Fibroblast of skin of scalp (primary cell): ENCODE measurements at regions not wholly inside any gene's neighbourhood (a gene's known extent, or its start where the extent isn't known, plus 50 kb on each side); places are given as distances from the start of the nearest gene placed in this dataset.

Experiments used
- DNase-seq: peaks from one replicate; pipeline ENCODE4 v3.0.0-alpha.2; 2013

DNA sequence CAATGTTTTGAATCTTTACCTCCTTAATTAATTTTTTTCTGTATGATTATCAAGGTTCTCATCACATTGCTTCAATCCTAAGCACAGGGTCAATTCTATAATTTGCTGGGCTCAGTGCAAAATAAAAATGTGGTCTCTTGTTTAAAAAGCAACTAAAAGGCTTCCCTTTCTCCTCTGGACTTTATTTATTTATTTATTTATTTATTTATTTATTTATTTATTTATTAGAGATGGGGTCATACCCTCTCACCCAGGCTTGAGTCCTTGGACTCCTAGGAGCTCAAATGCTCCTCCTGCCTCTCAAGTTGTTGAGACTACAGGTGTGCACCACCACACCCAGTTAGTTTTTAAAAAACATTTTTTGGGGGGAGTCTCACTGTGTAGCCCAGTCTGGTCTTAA, 710.1 kb upstream of the REG3G start:
- DNase-seq = no peak

DNA sequence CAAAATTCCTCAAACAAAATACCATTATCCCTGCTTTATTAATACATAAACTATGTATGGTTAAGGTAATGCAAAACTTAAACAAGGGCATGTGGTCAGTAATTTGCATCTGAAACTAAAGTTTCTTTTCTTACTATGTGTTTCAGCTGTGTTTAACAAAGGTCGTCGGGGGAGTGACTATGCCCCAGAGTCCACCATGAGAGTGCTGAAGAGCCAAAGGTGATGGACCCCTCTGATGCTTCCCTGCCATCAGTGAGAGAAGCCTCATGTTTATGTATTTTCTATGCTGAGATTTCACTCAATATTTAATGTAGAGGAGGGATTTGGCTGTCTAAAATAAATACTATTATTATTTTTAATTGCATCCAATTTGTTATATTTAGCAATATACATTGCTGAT, 707.2 kb upstream of the REG3G start:
- DNase-seq = no peak

DNA sequence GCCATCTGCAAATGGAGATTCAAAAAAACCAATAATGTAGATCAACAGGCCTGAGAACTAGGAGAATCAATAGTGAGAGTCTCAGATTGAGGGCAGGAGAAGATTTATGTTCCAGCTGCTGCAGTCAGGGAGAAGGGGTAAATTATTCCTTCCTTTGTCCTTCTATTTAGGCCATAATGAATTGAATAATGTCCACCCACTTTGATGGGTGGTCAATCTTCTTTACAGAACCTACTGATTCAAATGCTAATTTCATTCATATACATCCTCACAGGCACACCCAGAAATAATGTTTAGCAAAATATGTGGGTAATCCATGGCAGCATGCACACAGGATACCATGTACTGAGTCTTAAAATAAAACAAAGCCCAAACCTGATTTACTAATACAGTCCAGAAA, 695.3 kb upstream of the REG3G start:
- no peak for DNase-seq

DNA sequence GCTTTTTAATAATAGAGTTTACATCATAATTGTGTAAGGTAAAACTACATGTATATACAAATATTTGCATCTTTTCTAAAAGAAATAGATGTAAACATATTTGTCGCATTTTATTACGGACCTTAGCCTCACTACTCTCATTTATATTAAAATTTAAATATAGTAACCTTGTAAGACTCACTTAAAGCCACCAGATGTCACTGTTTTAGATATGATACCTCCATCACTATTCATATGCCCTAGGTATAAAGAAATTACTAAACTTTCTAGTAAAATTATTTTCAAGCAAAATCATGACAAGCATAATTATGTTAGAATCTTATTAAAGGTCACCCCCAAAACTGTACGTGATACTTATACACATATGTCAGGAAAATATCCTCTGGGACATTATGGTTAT, 674.3 kb upstream of the REG3G start:
- DNase-seq = no peak

DNA sequence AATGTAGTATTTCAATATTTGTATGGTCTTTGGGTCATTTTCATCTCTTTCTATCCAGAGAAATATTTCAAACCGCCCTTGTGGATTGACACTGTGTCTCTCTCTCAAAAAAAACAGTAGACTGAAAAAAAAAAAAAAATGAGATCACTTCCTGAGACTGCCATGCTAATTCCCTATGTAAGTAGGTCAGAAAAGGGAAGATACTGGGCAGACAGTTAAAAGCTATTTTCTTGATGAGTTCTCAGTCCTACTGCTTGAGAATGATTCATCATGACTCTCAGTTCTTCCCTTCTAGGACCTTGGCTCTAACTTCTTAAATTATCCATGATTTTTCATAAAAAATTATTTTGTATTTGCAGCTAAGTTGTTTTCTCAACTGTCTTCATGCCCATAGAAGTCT, 672.3 kb upstream of the REG3G start:
- no peak for DNase-seq

DNA sequence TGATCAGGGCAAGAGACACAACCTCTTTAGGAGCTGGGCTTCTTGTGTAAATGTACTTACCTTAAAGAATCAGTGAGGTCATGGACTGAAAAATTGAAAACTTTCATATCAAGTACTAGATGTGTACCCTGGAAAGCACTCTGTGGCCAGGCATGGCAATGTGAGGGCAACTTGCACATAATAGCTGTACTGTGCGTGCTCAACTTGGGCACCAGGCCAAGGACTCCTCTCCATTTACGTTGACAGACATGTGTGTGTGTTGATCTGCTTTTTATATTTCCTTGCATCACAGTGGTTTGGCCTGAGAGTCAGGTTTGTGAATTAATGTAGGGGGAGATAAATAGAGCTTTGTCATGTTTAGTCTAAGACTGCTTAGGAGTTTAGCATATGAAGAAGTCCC, 669.5 kb upstream of the REG3G start:
- no peak for DNase-seq

DNA sequence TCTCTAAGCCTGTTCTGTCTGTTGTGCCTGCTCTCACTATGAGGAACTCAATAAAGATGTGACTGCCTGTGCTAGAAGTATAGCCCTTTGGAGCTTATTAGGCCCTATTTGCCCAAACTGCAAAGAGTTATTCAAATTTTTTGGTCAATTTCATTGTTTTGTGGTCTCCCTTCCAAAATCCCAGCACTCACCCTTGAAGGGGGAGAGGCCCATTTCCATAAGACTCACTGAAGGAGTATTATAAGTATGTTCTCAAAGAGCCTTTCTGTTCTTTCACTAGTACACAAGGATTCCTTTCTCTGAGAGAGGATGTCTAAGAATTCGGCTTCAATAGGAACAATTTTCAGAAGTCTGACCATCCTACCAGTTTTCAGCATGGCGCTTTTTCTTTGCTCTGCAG, 641.9 kb upstream of the REG3G start:
- DNase-seq = no peak

DNA sequence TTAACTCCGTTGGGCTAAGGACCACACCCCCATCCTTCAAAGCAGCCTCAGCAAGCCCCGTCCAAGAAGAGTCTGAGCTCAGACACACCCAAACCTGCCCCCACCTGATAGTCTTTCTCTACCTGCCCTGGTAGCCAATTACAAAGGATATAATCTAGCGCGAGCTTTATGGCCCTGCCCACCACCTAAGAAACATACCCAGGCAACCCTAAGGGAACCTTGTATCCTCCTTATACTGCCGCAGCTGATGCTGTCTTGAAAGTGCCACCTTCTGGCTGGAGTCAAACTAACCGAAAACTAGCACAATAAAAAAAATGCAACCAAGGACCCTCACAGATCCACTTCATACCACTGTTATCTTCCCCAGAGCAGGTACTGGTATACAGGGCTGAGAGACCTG, 628.3 kb upstream of the REG3G start:
- no peak for DNase-seq

DNA sequence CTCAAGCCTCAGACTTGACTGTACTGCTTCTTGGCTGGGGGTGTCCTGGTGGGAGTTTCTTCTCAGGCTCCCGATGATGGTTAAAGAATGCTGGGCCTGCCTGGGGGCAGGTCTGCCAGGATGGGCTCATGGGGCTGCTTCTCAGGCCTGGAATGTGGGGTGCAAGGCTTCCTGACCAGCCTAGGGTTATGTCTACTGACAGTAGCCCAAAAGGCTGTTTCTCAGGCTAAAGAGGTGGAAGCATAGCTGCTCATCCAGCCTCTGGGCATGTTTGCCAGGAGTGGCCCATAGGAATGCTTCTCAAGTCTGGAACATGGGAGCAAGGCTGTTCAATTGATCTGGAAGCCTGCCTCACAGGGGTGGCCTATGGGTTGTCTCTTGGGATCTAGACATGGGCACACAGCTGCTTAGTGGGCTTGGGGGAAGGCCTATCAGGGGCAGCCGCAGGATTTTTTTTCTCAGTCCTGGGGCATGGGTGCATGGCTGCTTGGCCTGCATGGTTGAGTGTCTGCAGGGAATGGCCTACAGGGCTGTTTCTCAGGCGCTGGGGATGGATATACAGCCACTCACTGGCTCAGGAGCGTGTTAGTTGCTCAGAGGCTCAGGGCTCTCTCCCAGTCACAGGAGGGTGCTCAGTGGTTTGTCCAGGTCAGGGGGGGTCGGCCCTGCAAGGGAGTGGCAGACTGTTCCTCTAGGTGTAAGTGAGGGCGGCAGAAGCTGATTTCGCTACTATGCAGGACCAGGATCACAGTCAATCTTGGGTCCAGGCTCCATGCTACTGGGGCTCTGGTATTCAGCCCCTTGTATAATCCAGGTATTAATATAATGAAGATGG, 617.3 kb upstream of the REG3G start:
- DNase-seq = no peak

DNA sequence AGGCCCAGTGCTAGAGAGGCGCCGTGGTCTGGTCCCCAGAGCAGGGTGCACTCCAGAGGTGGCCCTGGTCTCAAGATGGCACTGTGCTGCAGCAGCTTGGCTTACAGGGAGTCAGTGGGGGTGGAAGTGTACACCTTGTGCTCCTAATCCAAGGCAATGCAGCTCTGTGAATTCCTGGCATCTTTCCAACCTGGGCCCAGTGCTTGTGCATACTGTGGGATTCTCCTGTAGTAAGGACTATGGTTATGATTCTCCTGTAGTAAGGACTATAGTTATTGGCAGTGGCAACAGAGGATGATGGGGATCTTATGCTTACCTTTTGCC, 616.7 kb upstream of the REG3G start:
- no peak for DNase-seq

DNA sequence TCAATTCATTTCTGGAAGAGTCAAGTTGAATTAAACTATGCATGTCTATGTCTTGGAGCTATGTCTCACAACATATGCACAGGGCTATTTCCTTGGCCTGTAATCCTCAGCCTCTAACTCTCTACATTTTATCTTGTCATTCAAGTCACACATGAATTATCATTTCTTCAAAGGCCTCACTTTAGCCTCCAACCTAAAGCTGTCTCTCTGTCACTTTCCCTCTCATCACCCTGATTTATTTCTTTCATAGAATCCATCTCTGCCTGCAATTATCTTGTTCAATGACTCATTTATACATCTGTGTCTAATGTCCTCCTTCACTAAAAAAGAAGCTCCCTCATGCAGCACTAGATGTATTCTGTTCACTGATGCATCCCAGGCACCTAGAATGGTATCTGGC, 614.2 kb upstream of the REG3G start:
- DNase-seq = no peak

DNA sequence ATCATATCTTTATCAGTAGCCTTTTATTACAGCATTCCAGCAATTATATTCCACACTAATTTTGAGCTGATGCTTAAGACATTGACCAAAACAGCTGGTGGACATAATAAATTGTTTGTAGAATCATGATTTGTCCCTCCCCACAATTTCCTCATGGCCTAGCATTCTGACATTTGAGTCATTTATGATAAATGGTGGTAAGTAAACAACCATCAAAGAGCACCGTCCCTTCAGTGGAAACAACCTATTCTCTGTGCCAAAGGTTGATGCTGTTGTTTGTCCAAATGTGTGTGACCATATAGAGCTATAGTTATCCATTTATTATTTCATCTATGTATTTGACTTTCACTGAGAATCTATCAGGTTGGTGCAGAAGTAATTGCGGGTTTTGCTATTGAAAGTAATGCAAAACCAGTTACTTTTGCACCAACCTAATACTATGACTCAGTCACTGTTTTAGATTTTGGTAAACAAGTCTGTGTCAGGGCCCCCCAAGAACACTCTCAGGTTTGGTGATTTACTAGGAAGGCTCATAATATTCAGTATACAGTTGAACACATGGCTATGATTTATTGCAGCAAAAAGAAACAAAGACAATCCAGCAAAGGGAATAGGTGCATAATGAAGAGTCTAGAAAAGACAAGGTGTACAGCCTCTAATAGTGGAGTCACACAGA, 608.7 kb upstream of the REG3G start:
- no peak for DNase-seq

DNA sequence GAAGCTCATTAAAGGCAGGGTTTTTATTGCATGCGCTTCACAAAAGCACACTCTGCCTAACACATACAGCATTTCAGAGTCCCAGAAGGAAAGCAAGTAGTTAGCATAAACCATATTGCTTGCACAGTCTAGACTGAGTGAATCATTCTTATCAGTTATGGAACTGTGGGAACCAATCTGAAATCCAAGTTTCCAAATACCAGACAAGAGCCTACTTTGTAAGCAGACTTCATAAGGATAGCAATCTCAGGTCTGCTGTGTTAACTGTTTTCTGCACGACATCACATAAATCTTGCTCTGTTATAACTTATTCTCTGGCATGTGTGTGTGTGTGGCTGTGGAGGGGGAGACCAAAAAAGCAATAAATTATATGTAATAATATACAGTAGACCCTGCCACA, 608.1 kb upstream of the REG3G start:
- DNase-seq = no peak

DNA sequence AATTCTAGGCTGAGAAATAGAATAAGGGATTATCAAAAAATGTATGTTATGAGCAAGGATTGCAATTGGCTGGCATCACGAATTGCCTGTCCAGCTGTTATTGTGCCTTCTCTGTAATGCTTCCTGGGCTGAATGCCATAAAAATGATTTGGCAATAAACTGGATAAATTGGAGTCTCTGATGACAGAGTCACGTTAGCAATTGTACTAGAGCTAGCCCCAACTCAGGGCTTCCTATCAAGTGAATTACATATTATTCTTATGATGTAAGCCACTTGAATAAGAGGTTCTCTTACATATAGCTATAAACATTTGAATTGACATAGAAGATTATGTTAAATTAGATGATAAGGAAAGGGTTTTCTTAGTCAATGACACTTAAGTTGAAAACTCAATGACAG, 607.5 kb upstream of the REG3G start:
- DNase-seq = peak; percentile 12

DNA sequence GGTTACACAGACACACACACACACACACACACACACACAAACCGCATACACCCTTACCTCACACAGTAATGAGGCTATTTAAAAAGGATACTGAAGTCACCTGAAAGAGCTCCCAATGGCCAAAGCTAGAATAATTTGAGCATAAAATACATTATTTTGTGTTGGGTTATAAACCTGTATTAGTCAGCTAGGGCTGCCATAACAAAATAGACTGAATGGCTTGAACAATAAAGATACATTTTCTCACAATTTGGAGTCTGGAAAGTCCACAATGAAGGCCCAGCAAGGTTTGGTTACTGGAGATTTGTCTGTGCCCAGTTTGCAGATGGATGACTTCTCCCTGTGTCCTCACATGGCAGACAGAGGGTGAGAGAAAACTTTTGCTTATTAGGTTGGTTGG, 605.4 kb upstream of the REG3G start:
- no peak for DNase-seq

DNA sequence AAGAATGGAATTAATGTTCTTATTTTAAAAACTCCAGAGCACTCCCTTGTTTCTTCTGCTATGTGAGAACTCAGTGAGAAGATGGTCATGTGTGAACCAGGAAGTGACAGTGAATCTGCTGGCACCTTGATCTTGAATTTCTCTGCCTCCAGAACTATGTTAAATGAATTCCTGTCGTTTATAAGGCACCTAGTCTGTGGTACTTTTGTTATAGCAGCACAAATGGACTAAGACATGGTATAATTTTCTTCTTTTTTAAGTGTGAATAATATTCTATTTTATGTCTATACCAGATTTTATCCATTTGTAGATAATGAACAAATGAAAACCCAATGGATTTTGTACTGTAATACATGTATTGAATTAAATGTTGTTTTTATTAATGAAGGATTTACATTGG, 601.9 kb upstream of the REG3G start:
- DNase-seq = no peak

DNA sequence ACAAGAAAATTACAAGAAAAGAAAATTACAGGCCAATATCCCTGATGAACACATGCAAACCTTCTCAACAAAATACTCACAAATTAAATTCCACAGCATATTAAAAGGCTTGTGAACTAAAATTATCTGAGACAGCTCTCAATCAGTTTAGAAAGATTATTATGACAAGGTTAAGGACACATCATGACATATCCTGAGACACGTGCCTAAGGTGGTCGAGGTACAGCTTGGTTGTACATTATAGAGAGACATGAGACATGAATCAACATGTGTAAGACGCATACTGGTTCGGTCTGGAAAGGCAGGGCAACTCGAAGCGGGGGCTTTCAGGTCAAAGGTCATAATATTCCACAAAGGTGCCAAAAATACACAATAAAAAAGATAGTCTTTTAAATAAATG, 598.3 kb upstream of the REG3G start:
- DNase-seq = no peak

DNA sequence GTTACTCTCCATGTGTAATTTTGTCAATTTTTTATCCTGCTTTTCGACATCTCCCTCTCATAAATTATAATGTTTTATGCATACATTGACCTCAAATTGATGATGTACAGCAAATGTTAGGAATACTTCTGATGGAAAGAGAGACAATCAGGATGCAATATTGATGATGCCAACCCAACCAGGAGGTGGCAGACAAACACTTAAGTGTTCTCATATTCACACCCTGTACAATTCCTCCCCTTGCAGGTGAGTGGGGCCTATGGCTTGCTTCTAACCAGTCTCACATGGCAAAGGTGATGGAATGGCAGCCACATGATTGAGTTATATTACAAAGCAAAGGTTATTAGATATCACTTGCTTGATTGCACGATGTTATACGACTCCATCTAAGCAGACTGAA, 594.3 kb upstream of the REG3G start:
- DNase-seq = no peak

DNA sequence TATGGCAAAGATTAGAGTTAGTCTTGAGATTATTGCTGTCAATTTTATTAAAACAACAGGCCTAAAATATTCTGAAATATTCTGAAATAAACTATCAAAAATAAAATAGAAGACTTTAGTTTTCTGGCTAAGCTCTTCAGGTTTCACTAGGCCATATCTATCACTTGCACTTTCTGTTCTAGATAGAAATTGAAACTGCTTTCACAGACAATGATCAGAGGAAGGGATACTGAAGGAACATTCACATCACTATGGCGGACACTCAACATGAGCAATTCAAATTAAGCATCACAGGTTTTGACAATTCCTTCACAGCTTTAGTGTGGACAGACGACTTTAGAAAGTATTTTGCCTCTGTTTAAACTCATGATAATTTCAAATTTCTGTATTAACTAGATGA, 586.4 kb upstream of the REG3G start:
- DNase-seq = no peak

DNA sequence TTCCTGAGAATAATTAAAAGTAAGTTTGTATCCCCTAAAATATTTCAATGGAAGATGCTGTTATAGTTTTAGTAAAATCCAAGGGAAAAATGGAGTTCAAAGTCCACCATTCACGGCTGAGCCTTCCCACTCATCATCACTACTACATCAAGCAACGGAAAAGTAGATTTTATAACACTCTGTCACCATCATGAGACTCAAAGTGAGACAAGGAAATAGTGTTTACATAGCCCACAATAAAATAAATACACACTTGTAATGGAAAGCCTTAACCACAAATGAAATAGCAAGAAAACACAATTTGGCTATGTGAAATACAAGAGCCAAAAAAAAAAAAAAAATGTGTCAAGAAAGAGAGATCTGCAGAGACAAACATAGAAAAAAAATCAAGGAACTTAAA, 569.9 kb upstream of the REG3G start:
- DNase-seq = no peak

DNA sequence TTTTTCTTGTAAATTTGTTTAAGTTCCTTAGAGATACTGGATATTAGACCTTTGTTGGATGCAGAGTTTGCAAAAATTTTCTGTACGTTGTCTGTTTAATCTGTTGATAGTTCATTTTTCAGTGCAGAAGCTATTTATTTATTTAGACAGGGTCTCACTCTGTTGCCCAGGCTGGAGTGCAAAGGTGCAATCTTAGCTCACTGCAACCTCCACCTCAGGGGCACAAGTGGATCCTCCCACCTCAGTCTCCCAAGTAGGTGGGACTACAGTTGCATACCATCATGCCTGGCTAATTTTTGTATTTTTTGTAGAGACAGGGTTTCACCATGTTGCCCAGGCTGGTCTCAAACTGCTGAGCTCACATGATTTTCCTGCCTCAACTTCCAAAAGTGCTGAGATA, 568.2 kb upstream of the REG3G start:
- no peak for DNase-seq

DNA sequence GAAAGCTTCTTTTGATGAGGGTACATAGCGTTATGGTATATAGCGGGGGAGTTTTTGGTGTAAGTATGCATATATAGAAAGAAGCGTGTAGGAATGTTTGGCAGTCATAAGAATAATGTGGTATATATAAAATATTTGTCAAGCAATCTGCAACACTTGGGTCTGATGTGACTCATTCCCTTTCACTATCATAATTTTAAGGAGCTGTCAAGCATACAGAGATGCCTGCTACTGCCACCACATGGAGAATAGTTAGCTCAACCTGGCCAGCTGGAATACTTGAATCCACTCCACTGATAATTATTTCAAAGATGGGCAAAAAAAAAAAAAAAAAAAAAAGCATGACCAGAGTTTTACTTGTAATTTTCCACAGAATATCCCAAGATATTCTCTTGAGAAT, 559.8 kb upstream of the REG3G start:
- DNase-seq = no peak

DNA sequence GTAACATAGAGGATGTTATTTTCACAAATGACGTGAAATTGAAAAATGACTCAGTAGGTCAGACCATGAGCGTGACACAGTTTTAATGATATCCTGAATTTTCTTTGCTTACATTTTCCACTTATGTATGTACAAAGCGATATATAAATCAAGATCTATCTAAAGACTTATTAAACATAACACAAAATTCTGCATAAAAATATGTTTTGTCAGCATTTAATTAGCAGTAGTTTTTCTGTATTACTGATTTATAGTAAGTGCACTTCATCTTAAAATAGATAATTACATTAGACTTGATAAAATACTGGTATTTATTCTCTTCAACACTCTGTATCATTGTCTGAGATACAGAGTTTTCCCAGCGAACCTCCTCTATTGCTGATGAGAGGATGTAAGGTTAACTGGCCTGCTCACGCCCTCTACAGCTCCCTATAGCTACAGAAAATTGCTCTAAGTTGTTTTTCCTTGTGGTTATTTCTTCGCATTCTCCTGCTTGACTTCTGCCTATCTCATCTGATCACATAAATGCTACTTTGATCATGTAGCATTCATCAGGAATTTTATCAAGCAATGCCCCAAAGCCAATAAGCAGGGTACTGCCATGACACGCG, 548.8 kb upstream of the REG3G start:
- DNase-seq = no peak

DNA sequence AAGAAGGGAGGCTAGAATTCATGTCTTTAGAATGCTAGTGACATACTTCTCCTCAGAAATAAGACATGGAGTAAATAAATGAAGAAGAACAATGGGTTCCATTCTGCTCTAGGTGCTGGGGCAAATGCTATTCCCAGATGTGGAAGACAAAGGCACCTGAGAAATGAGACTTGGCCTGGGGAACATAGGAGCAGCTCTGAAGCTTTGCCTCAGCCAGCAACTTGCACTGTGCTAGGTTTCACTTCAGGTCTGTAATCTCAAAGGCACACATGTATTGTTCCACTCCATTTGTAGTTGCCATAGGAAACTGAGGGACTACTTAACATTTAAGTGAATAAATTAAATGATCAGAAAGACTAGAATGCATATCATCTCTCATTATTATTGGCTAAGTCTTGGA, 538.9 kb upstream of the REG3G start:
- DNase-seq = no peak
